HL-60 (cell line): ENCODE measurements at regions not wholly inside any gene's neighbourhood (a gene's known extent, or its start where the extent isn't known, plus 50 kb on each side); places are given as distances from the start of the nearest gene placed in this dataset.
"Not testable (repeated sequence)": the region's sequence is repeated elsewhere in the genome, so short reads cannot be mapped to it uniquely, and the experiment has no call there.

ENCODE experiments used
- DNase-seq, 2 experiments: peaks; one replicate each; pipeline ENCODE4 v3.0.0-alpha.2; 2010 to 2020; ENCODE audit warnings: low read depth in 1 of 2, low spot score in 1 of 2
- H3K27ac ChIP-seq: fragments of 250-450 bp; sonication (Bioruptor Pico); replicated peaks from 2 replicates; pipeline ENCODE4 v1.5.1; 2020; ENCODE audit warnings: mild to moderate bottlenecking, moderate library complexity
- H3K27me3 ChIP-seq: fragments of 250-450 bp; sonication (Bioruptor Pico); 2 replicates; pipeline ENCODE4 v1.5.1; 2021; ENCODE audit warnings: mild to moderate bottlenecking, moderate library complexity; ENCODE audit not compliant: insufficient read depth, poor library complexity, severe bottlenecking
- H3K4me3 ChIP-seq: replicated peaks from 2 replicates; pipeline ENCODE4 v1.5.1; 2011; ENCODE audit warnings: mild to moderate bottlenecking, control low read depth, low read length; ENCODE audit not compliant: insufficient read depth
- CTCF ChIP-seq: IDR thresholded peaks from one replicate; pipeline ENCODE4 v1.5.1; 2011; ENCODE audit warnings: low read length, control low read depth, inconsistent platforms; ENCODE audit not compliant: insufficient read depth
- GABPA ChIP-seq: IDR thresholded peaks from 2 replicates; pipeline ENCODE4 v1.6.1; 2012; ENCODE audit warnings: low read depth
- POLR2AphosphoS5 ChIP-seq: IDR thresholded peaks from 2 replicates; pipeline ENCODE4 v1.6.1; 2012; ENCODE audit warnings: low read depth
- SPI1 ChIP-seq: IDR thresholded peaks from 2 replicates; pipeline ENCODE4 v1.6.1; 2012; ENCODE audit warnings: low read depth, mild to moderate bottlenecking, borderline replicate concordance
- TF ChIP-seq, protein P1 (sequence below): IDR thresholded peaks from 2 replicates; pipeline ENCODE4 v1.6.1; 2012; ENCODE audit warnings: low read depth; ENCODE audit not compliant: insufficient replicate concordance

DNA sequence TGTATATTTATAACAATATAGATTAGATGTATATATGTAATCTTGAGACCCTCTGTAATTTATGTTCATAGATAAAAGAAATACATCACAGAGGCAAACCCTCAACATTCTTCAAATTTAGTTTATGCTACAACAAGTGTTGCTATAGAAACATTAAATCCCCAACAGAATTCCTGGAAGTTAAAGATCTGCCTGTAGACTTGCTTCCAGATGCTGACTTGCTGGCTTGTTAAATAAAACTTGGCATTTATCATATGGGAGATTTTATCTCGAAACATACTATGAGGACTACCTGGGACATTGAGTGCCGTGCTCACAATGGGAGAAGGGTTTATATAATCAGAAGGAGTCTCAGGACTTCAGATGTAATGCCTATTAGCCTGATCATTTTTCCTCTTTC is 136.3 kb upstream of the PLXNC1 start:
- Histone ChIP-seq H3K27me3 (no peaks in the 10 kb centered on the region), H3K27ac (no peak overlapping the region), H3K4me3 (no peak overlapping the region)
- TF ChIP-seq POLR2AphosphoS5, result no peak
- DNase-seq, result no peak

GRCh38 chr12:94012590-94012989 is 135.8 kb upstream of the PLXNC1 start:
- no peak overlapping the region for H3K27ac ChIP-seq
- H3K4me3 ChIP-seq, result no peak overlapping the region
- H3K27me3 ChIP-seq, result no peaks in the 10 kb centered on the region
- DNase-seq, result no peak
- no peak for TF ChIP-seq POLR2AphosphoS5

- DNase-seq, H3K4me3 ChIP-seq, H3K27ac ChIP-seq, H3K27me3 ChIP-seq: not testable (repeated sequence)
Measured at GRCh38 chr12:94017247-94017646, 131.1 kb upstream of the PLXNC1 start.

DNA sequence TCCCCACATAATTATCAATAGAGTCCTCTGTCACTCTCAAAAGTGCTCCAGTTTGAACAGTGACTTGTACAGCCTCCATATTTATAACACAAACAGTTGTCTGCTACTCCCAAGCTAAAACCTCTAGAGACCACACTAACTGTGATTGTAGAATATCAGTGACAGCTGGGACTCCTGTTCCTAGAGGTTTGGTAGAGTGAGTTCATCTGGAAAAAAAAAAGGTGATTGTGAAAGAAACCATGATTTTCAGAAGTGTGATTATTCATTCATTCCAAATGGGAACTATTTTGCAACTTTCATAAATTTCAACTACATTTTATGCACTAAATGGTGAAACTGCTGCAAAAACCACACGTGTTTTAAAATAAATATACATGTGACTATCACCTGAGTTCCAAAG is 128.0 kb upstream of the PLXNC1 start:
- Histone ChIP-seq H3K27ac (no peak overlapping the region), H3K27me3 (no peaks in the 10 kb centered on the region), H3K4me3 (no peak overlapping the region)
- DNase-seq, result no peak
- TF ChIP-seq CTCF (no peak), GABPA (no peak), POLR2AphosphoS5 (no peak), SPI1 (no peak)
- TF ChIP-seq, protein P1, sequence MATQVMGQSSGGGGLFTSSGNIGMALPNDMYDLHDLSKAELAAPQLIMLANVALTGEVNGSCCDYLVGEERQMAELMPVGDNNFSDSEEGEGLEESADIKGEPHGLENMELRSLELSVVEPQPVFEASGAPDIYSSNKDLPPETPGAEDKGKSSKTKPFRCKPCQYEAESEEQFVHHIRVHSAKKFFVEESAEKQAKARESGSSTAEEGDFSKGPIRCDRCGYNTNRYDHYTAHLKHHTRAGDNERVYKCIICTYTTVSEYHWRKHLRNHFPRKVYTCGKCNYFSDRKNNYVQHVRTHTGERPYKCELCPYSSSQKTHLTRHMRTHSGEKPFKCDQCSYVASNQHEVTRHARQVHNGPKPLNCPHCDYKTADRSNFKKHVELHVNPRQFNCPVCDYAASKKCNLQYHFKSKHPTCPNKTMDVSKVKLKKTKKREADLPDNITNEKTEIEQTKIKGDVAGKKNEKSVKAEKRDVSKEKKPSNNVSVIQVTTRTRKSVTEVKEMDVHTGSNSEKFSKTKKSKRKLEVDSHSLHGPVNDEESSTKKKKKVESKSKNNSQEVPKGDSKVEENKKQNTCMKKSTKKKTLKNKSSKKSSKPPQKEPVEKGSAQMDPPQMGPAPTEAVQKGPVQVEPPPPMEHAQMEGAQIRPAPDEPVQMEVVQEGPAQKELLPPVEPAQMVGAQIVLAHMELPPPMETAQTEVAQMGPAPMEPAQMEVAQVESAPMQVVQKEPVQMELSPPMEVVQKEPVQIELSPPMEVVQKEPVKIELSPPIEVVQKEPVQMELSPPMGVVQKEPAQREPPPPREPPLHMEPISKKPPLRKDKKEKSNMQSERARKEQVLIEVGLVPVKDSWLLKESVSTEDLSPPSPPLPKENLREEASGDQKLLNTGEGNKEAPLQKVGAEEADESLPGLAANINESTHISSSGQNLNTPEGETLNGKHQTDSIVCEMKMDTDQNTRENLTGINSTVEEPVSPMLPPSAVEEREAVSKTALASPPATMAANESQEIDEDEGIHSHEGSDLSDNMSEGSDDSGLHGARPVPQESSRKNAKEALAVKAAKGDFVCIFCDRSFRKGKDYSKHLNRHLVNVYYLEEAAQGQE, result no peak

DNA sequence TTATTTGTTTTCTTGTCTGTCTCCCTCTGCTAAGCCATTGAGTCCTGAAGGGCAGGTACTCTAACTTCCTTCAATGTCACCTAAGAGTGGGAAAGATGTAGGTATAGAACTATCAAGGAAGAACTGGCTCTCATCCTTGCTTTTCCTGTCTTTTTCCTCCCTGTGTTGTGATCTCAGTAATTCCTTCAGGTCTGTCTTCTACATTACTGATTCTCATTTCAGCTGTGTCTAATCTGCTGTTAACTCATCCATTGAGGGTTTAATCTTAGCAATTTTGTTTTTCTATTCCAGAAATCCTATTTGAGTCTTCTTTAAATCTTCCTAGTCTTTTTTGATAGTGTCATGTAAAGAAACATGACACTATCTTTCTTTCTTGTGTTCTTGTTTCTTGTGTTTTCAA is 124.5 kb upstream of the PLXNC1 start:
- H3K27me3 ChIP-seq, result no peaks in the 10 kb centered on the region
- no peak overlapping the region for H3K27ac ChIP-seq
- no peak for DNase-seq
- no peak for TF ChIP-seq CTCF
- TF ChIP-seq, protein P1, result no peak
- no peak for TF ChIP-seq POLR2AphosphoS5
- TF ChIP-seq GABPA, result no peak
- no peak for TF ChIP-seq SPI1
- no peak overlapping the region for H3K4me3 ChIP-seq

GRCh38 chr12:94025068-94025467 is 123.3 kb upstream of the PLXNC1 start:
- Histone ChIP-seq H3K4me3 (no peak overlapping the region), H3K27me3 (no peaks in the 10 kb centered on the region), H3K27ac (no peak overlapping the region)
- no peak for DNase-seq
- TF ChIP-seq, protein P1, result no peak
- no peak for TF ChIP-seq GABPA
- no peak for TF ChIP-seq SPI1
- no peak for TF ChIP-seq CTCF
- TF ChIP-seq POLR2AphosphoS5, result no peak
